ENCODE measurements at regions not wholly inside any gene's neighbourhood (a gene's known extent, or its start where the extent isn't known, plus 50 kb on each side); places are given as distances from the start of the nearest gene placed in this dataset.

GRCh38 chr13:72074663-72075062 lies 207.7 kb upstream of the DACH1 start:
- TF ChIP-seq CTCF (conservative IDR thresholded peaks at IDR 0.05 in 1 of 2, IDR thresholded peaks at IDR 0.05 in 1 of 2; ENCODE audit: extremely low read depth in 1 of 2, insufficient read depth in 1 of 2, low read depth in 1 of 2, low read length in 2 of 2) (no peak), EZH2 (IDR thresholded peaks at IDR 0.05; ENCODE audit: borderline replicate concordance, low read length) (no peak)

All from mammary epithelial cell (primary cell).